Stomach (tissue), 4 donors: ENCODE measurements at regions not wholly inside any gene's neighbourhood (a gene's known extent, or its start where the extent isn't known, plus 50 kb on each side); places are given as distances from the start of the nearest gene placed in this dataset.

Experiments
- POLR2AphosphoS5 ChIP-seq, 3 donors: sonication (generic); formaldehyde crosslinking; IDR thresholded peaks; one replicate each; pipeline ENCODE4 v1.6.1; 2016; ENCODE audit warnings: antibody characterized with exemption in 3 of 3
- TF ChIP-seq, protein P1 (sequence below), 7 experiments: fragments of 450-650 bp in 4 of 7; fragments of 200-600 bp in 3 of 7; sonication (generic) in 3 of 7; IDR thresholded peaks; one replicate each; pipeline ENCODE4 v1.5.1; 2016 to 2019; ENCODE audit warnings: antibody characterized with exemption in 7 of 7, control low read depth in 2 of 7, mild to moderate bottlenecking in 1 of 7

- no peak for TF ChIP-seq POLR2AphosphoS5 (IDR thresholded peaks at IDR 0.05)
- TF ChIP-seq, protein P1, sequence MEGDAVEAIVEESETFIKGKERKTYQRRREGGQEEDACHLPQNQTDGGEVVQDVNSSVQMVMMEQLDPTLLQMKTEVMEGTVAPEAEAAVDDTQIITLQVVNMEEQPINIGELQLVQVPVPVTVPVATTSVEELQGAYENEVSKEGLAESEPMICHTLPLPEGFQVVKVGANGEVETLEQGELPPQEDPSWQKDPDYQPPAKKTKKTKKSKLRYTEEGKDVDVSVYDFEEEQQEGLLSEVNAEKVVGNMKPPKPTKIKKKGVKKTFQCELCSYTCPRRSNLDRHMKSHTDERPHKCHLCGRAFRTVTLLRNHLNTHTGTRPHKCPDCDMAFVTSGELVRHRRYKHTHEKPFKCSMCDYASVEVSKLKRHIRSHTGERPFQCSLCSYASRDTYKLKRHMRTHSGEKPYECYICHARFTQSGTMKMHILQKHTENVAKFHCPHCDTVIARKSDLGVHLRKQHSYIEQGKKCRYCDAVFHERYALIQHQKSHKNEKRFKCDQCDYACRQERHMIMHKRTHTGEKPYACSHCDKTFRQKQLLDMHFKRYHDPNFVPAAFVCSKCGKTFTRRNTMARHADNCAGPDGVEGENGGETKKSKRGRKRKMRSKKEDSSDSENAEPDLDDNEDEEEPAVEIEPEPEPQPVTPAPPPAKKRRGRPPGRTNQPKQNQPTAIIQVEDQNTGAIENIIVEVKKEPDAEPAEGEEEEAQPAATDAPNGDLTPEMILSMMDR (IDR thresholded peaks at IDR 0.05), result no peak
These were observed 120.6 kb upstream of the TCERG1L start for GRCh38 chr10:131431978-131432690.
